ENCODE measurements at regions not wholly inside any gene's neighbourhood (a gene's known extent, or its start where the extent isn't known, plus 50 kb on each side); places are given as distances from the start of the nearest gene placed in this dataset.

DNA sequence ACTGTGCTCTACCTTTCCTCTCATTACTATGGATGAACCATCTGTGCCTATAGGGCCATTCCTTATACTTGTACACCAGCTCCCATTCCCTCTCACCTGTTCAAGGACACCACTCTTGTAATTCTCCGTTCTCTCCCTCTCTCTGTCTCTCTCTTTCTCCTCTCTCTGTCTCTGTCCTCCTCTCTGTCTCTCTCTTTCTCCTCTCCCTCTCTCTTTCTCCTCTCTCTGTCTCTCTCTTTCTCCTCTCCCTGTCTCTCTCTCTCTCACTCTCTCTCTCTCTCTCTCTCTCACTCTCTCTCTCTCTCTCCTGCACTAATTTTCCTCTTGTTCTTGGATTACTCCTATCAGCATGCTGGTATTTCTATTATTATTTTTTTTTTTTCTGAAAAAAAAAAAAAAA lies 78.9 kb upstream of the RMDN2 start:
- TF ChIP-seq CTCF (IDR thresholded peaks at IDR 0.05) (no peak), POLR2A (IDR thresholded peaks at IDR 0.05) (no peak)
